ENCODE measurements at regions not wholly inside any gene's neighbourhood (a gene's known extent, or its start where the extent isn't known, plus 50 kb on each side); places are given as distances from the start of the nearest gene placed in this dataset.

DNA sequence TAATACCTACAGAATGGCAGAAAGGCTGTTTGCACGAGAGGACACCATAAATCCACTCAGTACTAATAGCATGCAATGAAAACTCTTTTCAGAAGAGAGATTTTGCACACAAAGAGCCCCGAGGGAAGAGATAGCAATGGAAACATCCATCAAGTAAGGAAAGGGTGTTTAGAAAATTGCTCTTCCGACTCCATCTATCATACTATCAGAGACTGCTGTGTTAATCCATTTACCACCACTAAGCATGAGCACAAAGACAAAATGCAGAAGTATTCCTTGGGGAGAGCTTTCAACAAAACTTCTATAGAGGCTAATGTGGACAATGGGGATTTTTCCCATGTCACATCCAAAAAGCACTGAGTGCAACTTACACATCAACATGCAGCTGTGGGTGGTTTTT is 72.1 kb upstream of the PLAAT1 start:
- TF ChIP-seq ZNF274 (IDR thresholded peaks at IDR 0.05; ENCODE audit: low read depth, low read length): no peak
- no peak for TF ChIP-seq YY1 (IDR thresholded peaks at IDR 0.05; ENCODE audit: insufficient read depth, insufficient read length)
- no peak for TF ChIP-seq SUZ12 (IDR thresholded peaks at IDR 0.05; ENCODE audit: extremely low read depth, insufficient read depth, insufficient read length)

Data from NT2/D1 (cell line).